Retinal pigment epithelial cell (primary cell): ENCODE measurements at regions not wholly inside any gene's neighbourhood (a gene's known extent, or its start where the extent isn't known, plus 50 kb on each side); places are given as distances from the start of the nearest gene placed in this dataset.

ENCODE experiments used
- DNase-seq: peaks from one replicate; pipeline ENCODE4 v3.0.0-alpha.2; 2010; ENCODE audit warnings: low read depth
- H3K4me3 ChIP-seq: 2 replicates; pipeline ENCODE4 v1.5.1; 2011; ENCODE audit warnings: mild to moderate bottlenecking, low read length, control low read depth, moderate library complexity
- TF ChIP-seq, protein P1 (sequence below): conservative IDR thresholded peaks from 2 replicates; pipeline ENCODE4 v1.5.1; 2011; ENCODE audit warnings: low read depth, low read length, control low read depth, inconsistent platforms

DNA sequence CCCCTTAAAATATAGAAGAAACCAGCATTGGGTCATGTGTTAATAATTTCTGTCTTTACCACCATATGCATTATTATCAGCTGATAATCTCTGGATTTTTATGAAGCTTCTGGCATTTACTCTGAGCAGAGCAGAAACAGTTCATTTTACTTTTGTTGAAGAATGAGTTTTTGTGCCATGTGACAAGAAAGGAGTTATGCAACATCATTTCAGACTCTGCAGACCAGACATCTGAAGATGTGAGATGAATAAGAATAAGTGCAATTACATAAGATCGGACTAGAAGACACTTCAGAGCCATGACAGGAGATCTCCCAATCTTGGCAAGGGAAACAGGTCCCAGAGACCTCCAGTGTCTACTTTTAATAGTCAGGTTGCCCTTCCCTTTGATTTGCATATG is 869.4 kb upstream of the VRK2 start:
- TF ChIP-seq, protein P1, sequence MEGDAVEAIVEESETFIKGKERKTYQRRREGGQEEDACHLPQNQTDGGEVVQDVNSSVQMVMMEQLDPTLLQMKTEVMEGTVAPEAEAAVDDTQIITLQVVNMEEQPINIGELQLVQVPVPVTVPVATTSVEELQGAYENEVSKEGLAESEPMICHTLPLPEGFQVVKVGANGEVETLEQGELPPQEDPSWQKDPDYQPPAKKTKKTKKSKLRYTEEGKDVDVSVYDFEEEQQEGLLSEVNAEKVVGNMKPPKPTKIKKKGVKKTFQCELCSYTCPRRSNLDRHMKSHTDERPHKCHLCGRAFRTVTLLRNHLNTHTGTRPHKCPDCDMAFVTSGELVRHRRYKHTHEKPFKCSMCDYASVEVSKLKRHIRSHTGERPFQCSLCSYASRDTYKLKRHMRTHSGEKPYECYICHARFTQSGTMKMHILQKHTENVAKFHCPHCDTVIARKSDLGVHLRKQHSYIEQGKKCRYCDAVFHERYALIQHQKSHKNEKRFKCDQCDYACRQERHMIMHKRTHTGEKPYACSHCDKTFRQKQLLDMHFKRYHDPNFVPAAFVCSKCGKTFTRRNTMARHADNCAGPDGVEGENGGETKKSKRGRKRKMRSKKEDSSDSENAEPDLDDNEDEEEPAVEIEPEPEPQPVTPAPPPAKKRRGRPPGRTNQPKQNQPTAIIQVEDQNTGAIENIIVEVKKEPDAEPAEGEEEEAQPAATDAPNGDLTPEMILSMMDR, result no peak
- no peak for DNase-seq
- no peak overlapping the region for H3K4me3 ChIP-seq

GRCh38 chr2:57180042-57180567 is 866.5 kb upstream of the VRK2 start:
- no peak overlapping the region for H3K4me3 ChIP-seq
- TF ChIP-seq, protein P1, result no peak
- no peak for DNase-seq

GRCh38 chr2:57180678-57181077 is 865.9 kb upstream of the VRK2 start:
- H3K4me3 ChIP-seq, result no peak overlapping the region
- TF ChIP-seq, protein P1, result no peak
- no peak for DNase-seq

- TF ChIP-seq, protein P1, result no peak
- no peak overlapping the region for H3K4me3 ChIP-seq
- DNase-seq, result no peak
Observed at GRCh38 chr2:57181315-57182038, 865.1 kb upstream of the VRK2 start.

GRCh38 chr2:57182916-57183315 is 863.7 kb upstream of the VRK2 start:
- no peak overlapping the region for H3K4me3 ChIP-seq
- TF ChIP-seq, protein P1, result no peak
- no peak for DNase-seq

DNA sequence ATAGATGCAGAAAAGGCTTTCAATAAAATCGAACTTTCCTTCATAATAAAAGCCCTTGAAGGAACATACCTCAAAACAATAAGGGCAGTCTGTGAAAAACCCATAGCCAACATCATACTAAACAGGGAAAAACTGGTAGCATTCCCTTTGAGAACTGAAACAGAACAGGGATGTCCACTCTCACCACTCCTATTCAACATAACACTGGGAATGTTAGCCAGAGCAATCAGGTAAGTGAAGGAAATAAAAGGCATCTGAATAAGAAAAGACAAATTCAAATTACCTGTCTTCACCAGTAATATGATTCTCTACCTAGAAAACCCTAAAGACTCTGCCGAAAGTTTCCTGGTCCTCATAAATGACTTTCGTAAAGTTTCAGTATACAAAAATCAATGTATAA is 861.0 kb upstream of the VRK2 start:
- H3K4me3 ChIP-seq, result no peak overlapping the region
- TF ChIP-seq, protein P1, result no peak
- no peak for DNase-seq

GRCh38 chr2:57190007-57190406 is 856.6 kb upstream of the VRK2 start:
- DNase-seq, result no peak
- TF ChIP-seq, protein P1, result no peak
- no peak overlapping the region for H3K4me3 ChIP-seq
